K562 (cell line): ENCODE measurements at regions not wholly inside any gene's neighbourhood (a gene's known extent, or its start where the extent isn't known, plus 50 kb on each side); places are given as distances from the start of the nearest gene placed in this dataset.
A peak's percentile ranks its signal among the peaks of the same experiment; 100 is the strongest.

Experiments
- CBFA2T3 ChIP-seq: fragments of 450-650 bp; IDR thresholded peaks from 2 replicates; pipeline ENCODE4 v1.6.1; 2017
- FOXK2 ChIP-seq, 2 experiments: fragments of 450-650 bp; IDR thresholded peaks in 1 of 2; conservative IDR thresholded peaks in 1 of 2; 2 replicates each; pipeline ENCODE4 v1.6.1; 2016; ENCODE audit warnings: low read depth in 2 of 2, mild to moderate bottlenecking in 1 of 2
- KLF1 ChIP-seq: fragments of 450-650 bp; IDR thresholded peaks from 2 replicates; pipeline ENCODE4 v1.6.1; 2016; ENCODE audit warnings: missing genetic modification characterization, missing compliant biosample characterization
- PRDM10 ChIP-seq: fragments of 450-650 bp; IDR thresholded peaks from 2 replicates; pipeline ENCODE4 v1.6.1; 2018; ENCODE audit not compliant: partially characterized antibody
- RBM25 ChIP-seq: fragments of 200-400 bp; formaldehyde crosslinking; IDR thresholded peaks from 2 replicates; pipeline ENCODE4 v1.6.1; 2018; ENCODE audit warnings: low read length, low read depth, moderate library complexity; ENCODE audit not compliant: severe bottlenecking
- ZKSCAN1 ChIP-seq: fragments of 150-350 bp; IDR thresholded peaks from 2 replicates; pipeline ENCODE4 v1.6.1; 2016; ENCODE audit warnings: low read depth, low read length
- TF ChIP-seq, protein P1 (sequence below): fragments of 450-650 bp; IDR thresholded peaks from 2 replicates; pipeline ENCODE4 v1.6.1; 2016; ENCODE audit warnings: mild to moderate bottlenecking, moderate library complexity

DNA sequence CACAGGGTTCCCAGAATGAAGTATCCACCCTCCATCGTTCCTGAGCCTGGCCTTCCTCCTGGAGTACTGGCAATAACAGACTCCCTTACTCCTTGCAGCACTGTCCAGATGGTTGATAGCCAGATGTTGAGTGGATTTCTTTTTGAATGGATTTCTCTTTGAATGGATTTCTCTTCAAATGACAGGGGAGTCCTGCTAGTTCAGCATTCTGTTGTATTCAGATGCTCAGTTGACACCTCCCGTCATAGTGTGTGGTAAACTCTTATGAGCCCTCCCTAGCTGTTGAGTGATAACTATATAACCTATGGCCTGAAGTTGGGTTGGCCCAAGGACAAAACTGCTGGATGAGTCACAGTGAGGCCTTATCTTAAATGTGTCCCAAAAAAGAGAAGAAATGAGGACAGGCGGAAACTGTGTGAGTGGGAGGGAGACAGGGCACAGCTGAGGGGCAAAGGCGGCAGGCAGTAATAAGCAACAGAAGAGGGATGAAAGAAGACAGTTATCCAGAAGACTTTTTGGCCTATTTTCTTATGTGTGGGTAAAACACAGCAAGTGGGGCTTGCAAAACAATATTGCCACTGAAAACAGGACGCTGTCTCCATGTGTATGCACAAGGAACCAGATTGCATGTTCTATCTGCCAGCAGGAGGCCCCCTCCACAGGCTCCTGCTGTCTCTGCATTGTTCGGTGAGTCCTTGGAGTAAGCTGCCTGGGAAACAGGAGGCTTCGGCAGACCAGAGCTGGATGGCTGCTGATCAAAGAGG is 209.5 kb upstream of the S1PR3 start (continued):
- TF ChIP-seq, protein P1, sequence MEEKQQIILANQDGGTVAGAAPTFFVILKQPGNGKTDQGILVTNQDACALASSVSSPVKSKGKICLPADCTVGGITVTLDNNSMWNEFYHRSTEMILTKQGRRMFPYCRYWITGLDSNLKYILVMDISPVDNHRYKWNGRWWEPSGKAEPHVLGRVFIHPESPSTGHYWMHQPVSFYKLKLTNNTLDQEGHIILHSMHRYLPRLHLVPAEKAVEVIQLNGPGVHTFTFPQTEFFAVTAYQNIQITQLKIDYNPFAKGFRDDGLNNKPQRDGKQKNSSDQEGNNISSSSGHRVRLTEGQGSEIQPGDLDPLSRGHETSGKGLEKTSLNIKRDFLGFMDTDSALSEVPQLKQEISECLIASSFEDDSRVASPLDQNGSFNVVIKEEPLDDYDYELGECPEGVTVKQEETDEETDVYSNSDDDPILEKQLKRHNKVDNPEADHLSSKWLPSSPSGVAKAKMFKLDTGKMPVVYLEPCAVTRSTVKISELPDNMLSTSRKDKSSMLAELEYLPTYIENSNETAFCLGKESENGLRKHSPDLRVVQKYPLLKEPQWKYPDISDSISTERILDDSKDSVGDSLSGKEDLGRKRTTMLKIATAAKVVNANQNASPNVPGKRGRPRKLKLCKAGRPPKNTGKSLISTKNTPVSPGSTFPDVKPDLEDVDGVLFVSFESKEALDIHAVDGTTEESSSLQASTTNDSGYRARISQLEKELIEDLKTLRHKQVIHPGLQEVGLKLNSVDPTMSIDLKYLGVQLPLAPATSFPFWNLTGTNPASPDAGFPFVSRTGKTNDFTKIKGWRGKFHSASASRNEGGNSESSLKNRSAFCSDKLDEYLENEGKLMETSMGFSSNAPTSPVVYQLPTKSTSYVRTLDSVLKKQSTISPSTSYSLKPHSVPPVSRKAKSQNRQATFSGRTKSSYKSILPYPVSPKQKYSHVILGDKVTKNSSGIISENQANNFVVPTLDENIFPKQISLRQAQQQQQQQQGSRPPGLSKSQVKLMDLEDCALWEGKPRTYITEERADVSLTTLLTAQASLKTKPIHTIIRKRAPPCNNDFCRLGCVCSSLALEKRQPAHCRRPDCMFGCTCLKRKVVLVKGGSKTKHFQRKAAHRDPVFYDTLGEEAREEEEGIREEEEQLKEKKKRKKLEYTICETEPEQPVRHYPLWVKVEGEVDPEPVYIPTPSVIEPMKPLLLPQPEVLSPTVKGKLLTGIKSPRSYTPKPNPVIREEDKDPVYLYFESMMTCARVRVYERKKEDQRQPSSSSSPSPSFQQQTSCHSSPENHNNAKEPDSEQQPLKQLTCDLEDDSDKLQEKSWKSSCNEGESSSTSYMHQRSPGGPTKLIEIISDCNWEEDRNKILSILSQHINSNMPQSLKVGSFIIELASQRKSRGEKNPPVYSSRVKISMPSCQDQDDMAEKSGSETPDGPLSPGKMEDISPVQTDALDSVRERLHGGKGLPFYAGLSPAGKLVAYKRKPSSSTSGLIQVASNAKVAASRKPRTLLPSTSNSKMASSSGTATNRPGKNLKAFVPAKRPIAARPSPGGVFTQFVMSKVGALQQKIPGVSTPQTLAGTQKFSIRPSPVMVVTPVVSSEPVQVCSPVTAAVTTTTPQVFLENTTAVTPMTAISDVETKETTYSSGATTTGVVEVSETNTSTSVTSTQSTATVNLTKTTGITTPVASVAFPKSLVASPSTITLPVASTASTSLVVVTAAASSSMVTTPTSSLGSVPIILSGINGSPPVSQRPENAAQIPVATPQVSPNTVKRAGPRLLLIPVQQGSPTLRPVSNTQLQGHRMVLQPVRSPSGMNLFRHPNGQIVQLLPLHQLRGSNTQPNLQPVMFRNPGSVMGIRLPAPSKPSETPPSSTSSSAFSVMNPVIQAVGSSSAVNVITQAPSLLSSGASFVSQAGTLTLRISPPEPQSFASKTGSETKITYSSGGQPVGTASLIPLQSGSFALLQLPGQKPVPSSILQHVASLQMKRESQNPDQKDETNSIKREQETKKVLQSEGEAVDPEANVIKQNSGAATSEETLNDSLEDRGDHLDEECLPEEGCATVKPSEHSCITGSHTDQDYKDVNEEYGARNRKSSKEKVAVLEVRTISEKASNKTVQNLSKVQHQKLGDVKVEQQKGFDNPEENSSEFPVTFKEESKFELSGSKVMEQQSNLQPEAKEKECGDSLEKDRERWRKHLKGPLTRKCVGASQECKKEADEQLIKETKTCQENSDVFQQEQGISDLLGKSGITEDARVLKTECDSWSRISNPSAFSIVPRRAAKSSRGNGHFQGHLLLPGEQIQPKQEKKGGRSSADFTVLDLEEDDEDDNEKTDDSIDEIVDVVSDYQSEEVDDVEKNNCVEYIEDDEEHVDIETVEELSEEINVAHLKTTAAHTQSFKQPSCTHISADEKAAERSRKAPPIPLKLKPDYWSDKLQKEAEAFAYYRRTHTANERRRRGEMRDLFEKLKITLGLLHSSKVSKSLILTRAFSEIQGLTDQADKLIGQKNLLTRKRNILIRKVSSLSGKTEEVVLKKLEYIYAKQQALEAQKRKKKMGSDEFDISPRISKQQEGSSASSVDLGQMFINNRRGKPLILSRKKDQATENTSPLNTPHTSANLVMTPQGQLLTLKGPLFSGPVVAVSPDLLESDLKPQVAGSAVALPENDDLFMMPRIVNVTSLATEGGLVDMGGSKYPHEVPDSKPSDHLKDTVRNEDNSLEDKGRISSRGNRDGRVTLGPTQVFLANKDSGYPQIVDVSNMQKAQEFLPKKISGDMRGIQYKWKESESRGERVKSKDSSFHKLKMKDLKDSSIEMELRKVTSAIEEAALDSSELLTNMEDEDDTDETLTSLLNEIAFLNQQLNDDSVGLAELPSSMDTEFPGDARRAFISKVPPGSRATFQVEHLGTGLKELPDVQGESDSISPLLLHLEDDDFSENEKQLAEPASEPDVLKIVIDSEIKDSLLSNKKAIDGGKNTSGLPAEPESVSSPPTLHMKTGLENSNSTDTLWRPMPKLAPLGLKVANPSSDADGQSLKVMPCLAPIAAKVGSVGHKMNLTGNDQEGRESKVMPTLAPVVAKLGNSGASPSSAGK = peak; percentile 24; the same call in 1 of the 2 replicates
- TF ChIP-seq CBFA2T3 (peak; percentile 81), ZKSCAN1 (no peak), RBM25 (no peak), KLF1 (tag) (no peak), PRDM10 (peak; percentile 94), FOXK2 (conservative IDR thresholded peaks at IDR 0.05 in 1 of 2, IDR thresholded peaks at IDR 0.05 in 1 of 2; ENCODE audit: low read depth in 2 of 2) (peak; percentile 24 to 56; a peak in 2 of 4 replicates)
